ENCODE measurements at regions not wholly inside any gene's neighbourhood (a gene's known extent, or its start where the extent isn't known, plus 50 kb on each side); places are given as distances from the start of the nearest gene placed in this dataset.

DNA sequence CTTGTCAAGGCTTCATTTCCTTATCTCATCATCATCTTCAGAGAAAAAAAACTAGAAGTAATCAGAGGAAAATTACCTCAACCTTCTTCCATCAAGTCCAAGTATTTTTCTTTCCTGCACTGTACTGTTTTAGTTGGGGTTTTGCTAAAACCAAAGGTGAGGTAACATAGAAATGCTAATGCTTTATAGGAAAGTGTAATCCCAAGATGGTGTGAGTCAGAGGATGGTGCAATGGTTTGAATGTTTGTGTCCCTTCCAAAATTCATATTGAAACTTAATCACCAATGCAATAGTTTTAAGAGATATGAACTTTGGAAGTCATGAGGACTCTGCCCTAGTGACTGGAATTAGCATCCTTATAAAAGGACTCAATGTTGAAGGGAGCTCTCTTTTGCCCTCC lies 79.5 kb downstream of the KBTBD8 start:
- TF ChIP-seq, protein P1, sequence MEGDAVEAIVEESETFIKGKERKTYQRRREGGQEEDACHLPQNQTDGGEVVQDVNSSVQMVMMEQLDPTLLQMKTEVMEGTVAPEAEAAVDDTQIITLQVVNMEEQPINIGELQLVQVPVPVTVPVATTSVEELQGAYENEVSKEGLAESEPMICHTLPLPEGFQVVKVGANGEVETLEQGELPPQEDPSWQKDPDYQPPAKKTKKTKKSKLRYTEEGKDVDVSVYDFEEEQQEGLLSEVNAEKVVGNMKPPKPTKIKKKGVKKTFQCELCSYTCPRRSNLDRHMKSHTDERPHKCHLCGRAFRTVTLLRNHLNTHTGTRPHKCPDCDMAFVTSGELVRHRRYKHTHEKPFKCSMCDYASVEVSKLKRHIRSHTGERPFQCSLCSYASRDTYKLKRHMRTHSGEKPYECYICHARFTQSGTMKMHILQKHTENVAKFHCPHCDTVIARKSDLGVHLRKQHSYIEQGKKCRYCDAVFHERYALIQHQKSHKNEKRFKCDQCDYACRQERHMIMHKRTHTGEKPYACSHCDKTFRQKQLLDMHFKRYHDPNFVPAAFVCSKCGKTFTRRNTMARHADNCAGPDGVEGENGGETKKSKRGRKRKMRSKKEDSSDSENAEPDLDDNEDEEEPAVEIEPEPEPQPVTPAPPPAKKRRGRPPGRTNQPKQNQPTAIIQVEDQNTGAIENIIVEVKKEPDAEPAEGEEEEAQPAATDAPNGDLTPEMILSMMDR (IDR thresholded peaks at IDR 0.05): no peak
- TF ChIP-seq POLR2A (IDR thresholded peaks at IDR 0.05; ENCODE audit: low read depth): no peak
- TF ChIP-seq POLR2AphosphoS5 (IDR thresholded peaks at IDR 0.05): no peak
